ENCODE measurements at regions not wholly inside any gene's neighbourhood (a gene's known extent, or its start where the extent isn't known, plus 50 kb on each side); places are given as distances from the start of the nearest gene placed in this dataset.
A peak's percentile ranks its signal among the peaks of the same experiment; 100 is the strongest.

DNA sequence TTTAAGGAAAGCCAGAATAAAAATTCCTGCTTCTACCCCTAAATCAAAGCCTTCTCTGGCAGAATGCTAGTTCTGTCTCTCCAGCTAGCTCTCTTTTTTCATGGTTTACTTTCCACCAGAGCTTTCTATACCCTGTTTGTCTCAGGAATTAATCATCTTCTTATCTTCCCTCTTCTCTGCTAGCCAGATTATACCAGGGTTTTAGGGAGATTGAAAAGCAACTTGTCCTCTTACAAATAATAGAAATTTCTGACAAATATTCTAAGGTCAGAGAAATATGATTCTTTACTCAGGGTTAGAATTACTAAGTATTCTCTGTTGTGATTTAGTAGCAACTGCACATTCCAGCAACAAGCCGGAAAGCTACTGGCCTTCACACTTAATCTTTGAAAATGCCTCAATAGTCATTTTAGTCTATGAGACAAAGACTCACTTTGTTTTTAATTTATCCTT is 166.4 kb downstream of the TANC2 start:
- no peak for DNase-seq (ENCODE audit: low read depth)

DNA sequence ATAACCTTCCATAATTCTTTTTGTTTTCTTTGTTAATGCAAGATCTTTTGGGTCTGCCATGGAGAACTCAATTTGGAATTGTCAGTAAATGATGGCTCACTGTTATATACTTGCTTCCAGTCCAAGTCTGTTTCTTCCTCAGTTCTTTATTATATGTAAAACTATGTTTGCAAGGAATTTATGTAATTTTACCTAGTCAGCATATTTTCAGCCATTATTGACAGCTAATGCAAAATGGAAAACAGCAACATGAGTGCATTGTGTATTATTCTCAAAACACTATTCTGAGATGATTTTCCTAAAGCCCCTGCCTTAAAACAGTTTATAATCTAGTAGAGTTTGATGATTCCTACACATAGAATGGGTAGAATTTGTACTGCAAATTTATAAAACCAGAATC is 167.5 kb downstream of the TANC2 start:
- DNase-seq (ENCODE audit: low read depth) = no peak

DNA sequence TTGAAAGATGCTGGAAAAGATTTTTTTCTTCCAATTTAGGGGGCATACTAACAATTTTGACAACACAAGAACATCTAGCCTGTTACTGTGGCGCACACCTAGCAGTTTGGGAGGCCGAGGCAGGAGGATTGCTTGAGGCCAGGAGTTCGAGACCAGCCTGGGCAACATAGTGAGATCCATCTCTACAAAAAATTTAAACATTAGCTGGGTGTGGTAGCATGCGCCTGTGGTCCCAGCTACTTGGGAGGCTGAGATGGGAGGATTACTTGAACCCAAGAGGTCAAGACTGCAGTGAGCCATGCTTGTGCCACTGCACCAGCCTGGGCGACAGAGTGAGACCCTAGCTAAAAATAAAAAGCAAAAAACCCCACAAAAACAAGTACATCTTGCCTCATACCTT is 168.8 kb downstream of the TANC2 start:
- no peak for DNase-seq (ENCODE audit: low read depth)

DNA sequence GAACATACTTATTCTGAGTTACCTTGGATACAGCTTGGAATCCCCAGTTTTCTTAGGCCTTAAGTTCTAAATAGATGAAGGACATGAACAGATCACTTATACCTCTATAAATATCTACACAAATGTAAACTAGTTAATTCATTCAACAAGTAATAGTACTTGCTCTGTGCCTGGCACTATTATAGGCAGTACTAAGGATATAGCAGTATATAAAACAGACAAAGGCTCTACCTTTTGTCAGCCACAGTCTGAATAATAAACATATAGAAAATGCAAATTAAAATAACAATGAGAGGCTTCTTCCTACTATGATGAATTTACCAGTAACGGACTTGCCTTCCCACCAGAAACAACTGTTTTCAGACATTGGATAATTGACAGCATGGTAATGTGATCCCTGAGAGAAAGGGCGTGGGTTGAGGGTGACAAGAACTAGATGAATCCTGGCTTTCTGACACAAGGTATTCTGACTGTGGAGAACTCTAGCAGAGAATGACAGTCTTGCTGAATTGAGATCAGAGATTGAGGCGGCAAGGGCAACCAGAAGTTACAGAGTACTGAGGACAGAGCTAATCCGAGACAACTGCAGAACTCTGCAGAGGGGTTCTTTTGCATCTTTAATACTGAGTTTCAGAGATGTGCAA is 170.5 kb downstream of the TANC2 start:
- no peak for DNase-seq (ENCODE audit: low read depth)

DNA sequence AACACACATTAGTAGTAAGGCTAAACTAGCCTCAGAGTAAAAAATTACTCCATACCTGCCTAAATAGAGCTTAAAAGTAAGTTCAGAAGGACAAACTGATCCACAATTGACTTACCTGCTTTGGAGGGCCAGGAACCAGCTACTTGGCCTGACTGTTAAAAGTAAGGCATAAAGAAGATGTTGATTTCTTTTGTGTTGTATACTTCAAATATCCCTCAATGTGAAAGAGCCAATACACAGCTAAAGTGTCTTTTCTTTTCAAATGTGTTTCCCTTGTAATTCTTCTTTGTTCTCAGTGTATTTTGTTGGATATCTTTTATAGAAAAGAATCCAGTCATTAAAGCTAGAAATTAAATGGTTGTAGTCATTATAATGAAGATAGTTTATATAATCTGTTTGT is 171.1 kb downstream of the TANC2 start:
- no peak for DNase-seq (ENCODE audit: low read depth)

DNA sequence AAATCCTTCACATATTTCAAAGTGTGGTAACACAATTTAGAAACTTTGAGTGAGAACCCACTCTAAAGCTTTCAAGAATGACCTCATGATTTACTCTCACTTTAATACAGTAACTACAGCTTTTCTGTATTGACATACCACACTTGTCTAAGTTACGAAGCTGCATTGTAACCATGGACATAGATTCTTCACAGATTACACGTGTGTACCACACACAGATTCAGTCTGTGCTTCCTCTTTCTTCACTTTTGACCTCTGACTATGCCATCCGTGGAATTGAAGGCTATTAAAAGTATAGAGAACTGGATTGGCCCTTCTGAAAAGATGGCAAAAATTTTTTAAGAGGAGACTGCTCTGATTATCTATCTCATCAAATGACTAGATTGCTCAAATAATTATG is 172.7 kb downstream of the TANC2 start:
- DNase-seq (ENCODE audit: low read depth) = no peak

DNA sequence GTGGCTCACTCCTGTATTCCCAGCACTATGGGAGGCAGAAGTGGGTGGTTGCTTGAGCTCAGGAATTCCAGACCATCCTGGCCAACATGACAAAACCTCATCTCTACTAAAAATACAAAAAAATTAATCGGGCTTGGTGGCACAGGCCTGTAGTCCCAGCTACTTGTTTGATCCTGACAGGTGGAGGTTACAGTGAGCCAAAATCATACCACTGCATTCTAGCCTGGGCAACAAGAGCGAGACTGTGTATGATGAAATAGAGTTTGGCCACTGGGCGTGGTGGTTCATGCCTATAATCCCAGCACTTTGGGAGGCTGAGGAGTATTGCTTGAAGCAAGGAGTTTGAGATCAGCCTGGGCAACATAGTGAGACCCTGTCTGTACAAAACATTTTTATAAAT is 173.3 kb downstream of the TANC2 start:
- no peak for DNase-seq (ENCODE audit: low read depth)

DNA sequence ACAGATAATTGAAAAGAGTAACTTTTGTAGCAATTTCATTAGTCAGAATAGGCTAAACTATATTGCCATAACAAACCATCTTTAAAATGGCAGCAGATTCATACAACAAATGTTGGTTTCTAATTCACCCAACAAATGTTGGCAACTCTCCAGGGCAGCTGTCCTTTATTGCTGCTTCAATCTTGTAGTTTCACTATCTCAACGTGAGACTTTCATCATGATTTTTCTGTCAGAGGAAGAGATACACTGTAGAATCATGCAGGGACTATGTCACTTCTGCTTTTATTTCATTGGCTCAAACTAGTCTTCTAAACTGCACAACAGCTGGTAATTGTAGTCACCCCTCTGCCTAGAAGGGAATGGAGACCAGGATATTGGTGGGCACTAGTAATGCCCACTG is 174.2 kb downstream of the TANC2 start:
- peak; percentile 19 for DNase-seq (ENCODE audit: low read depth)

DNA sequence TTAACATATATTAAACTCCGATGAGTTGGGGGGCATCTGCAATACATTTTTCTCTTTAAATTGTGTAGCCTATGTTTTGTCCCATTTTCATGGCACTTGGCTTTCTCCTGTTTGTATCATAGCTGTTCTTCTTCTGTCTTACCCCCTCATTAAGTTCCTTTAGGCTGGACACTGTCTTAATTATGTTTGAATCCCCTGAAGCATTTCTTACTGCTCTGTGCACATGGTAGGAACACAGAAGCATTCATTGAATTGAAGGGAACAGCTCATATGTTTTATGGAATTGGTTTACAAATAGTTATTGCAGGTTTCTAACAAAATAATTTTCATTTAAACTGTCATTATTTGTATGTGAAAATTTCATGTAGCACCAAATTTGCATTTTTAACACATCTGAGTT is 176.8 kb downstream of the TANC2 start:
- DNase-seq (ENCODE audit: low read depth) = no peak

DNA sequence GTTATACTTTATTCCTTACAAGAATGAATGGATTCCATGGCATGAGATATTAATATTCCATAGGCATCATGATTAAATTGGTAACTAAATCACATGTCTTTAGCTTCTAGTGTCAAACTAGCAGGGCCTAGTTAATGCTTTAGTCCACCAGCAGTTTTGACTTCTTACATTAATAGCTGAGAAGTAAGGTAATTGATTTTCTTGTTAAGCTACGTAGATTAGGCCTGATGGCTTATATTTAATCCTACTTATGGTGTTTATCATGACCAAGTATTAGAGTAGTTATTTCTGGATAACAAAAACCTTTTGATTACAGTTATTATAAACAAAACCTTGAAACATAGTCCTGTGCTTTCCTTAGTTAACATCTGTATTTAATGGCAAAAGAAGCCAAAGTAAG is 184.5 kb downstream of the TANC2 start:
- no peak for DNase-seq (ENCODE audit: low read depth)

DNA sequence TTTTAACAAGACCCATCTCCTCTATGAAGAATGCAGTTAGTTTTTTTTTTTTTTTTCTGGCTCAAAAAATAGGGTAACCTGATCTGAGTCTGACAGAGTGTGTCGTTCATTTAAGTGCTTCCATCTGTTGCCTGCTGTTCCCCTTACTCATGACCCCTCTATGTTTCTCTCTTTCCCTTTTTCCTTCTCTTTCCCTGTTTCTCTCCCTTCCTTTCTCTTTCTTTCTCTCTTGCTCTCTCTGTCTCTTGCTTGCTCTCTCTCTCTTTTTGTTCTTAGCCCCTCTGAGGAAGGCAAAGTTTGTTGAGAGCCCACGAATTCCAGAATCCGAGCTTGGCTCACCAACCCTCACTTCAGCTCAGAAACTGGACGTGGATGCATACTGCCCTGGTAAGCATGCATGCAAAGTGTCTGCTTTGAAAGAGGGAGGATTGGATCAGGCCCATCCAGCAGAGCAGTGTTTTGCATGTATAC is 185.0 kb downstream of the TANC2 start:
- peak; percentile 20 for DNase-seq (ENCODE audit: low read depth)

DNA sequence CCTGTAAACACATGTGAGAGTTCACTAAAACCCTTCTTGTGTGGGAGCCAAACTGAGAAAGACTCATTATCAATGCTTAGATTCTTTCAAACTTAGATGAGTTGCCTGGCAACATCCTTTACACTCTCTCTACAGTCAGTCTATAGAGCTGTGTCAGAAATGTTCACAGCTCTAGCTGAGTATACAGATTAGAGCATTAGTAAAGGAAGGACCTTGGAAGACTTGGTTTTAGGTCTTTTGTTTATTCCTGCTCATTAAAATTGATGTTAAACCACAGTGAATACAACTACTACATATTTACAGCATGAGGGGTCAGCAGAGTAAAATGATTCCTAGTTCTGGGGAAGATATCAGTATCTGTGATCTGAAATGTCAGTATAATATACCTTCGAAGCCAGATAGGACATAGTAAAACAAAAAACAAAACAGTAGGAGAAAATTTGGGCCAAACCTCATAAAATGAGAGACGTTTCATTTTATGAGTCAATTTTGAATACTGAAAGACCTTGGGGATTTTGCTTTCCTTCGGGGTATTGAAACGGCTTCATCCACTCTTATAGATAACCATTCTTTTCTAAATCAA is 186.0 kb downstream of the TANC2 start:
- no peak for DNase-seq (ENCODE audit: low read depth)

DNA sequence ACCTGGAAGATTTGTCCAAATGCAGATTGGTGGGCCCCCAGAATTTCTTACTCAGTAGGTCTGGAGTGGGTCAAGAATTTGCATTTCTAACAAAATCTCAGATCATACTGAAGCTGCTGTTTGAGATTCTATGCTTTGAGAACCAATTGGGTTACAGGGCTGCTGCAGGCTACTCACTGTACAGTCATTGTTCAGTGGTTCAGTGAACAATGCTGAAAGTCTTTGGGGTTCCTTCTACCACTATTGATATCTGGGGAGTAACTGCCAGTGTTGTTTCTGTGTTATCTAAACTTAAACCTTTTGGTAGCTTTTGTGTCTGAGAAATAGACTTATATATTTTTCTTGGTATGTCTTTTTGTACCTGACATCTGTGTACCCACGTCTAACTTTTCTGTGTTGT is 187.5 kb downstream of the TANC2 start:
- no peak for DNase-seq (ENCODE audit: low read depth)

DNA sequence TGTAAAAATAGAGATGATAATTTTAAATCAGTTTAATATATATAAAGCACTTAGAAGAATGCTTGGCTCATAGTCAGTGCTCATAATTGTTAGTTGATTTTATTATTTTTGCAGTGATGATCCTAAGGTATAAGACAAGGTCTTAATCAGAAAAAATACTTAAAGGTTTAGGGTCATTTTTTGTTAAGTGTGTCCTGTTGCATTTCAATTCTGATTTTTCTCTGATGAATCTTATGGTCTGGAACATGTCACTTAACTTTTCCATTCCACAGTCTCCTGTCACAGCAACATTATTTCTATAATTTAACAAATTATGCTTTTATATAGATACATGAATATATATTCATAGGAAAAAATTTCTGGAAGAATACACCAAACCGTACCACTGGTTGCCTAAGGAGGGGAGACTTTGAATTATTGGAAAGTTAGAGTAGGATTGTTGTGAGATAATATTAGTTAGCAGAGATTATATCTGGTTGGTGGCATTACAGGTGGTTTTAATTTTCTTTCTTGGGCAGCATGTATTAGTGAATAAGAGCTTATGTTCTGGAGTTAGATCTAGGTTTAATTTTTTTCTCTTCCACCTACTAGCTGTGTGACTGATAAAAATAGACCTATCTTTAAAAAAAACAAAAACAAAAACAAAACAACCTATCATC is 188.7 kb downstream of the TANC2 start:
- no peak for DNase-seq (ENCODE audit: low read depth)

DNA sequence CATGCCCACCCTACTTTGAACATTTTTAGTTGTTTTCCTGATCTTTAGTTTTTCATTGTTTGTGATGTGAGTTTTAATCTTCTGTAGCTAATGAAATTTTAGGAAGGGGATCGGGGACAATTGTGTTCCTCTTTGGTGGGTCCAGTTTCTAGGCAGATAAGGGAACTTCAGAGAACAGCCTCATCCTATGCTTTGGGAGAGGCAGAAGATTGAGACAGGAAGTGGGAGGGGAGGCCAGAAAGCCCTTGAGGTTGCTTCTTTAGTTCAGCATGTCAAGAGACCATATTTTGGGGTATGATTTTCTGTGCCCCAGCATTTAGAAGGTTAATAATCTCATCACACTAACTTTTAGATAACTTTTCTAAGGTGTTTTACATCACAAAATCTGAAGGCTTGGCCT is 191.0 kb downstream of the TANC2 start:
- DNase-seq (ENCODE audit: low read depth) = no peak

DNA sequence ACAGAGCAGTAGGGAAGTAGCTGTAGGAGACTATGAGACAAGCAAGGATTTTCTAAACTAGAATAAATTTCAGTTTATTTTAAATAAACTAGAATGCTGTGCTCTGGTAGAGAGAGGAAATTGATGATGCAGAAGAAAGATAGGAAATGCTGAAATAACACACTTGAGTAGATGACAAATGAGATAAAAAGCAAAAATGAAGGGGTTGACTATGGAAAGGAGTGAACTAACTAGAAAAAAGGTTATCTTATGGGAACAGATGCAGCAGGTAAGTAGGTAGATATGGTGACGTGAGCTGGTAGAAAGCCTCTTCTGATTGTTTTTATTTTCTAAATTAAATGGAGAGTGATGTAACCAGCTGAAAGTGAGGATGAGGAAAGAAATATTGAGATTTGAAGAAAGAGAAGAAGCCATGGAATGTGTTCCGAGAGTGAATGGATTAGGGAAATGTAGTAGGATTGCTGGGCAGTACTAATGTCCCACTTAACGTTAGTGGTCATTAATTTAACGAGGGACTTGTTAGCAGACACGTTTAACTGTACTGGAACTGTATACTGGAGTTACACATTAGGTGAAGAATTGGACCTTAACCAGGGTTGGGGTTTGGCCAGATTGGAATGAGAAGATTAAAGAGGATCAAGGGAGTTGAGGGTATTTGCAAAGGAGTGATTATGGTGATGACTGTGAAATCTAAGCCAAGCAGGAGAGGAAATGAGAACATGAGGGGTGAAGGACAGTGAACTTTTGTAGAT is 196.5 kb downstream of the TANC2 start:
- no peak for DNase-seq (ENCODE audit: low read depth)

DNA sequence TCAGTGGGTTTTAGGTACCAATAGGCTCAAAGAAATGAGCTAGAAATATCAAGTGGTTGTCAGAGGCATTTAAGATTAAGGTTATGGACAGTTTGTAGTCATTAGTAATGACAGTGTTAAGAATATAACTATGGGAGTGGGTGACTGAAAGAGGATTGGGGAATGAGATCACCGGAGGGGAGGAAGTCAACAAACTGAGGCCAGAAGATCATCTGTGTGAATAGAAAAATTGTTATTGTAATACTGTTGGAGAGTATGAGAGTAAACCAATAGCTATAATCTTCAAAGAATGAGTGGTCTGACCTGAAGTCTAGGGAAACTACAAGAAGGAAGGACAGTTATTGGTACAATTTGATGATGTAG is 197.1 kb downstream of the TANC2 start:
- no peak for DNase-seq (ENCODE audit: low read depth)

DNA sequence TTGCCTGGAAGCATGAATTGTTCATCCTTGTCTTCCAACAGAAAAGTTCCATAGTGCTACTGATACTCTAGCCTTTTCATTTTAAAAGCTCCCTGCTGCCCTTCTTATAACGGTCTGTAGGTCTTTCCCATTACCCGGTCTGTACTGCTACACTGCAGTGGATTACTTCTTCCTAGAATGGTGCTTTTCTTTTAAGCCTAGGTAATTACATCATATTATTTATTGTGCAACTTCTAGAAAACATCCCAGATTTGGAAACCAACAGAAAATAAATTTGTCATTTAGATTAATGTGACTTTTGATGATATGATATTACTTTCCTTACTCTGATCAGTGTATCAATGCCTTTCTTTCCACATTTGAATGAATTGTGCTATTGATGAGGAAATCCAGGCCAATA is 199.4 kb downstream of the TANC2 start:
- DNase-seq (ENCODE audit: low read depth) = no peak

DNA sequence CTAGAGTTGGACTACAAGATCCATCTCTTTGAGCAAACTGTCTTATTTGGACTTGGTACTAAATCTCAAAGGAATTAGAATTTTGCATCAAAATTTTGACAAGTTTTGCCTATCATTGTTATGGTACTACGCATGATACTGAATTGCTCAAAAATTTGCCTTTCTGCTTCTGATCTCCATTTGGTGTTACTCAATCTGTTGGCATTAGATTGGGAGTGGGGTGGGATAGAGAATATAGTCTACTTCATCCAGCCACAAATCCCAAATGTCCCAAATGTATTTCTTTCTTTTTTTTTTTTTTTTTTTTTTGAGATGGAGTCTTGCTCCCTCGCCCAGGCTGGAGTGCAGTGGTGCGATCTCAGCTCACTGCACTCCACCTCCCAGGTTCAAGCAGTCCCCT is 204.8 kb downstream of the TANC2 start:
- DNase-seq (ENCODE audit: low read depth) = no peak

DNA sequence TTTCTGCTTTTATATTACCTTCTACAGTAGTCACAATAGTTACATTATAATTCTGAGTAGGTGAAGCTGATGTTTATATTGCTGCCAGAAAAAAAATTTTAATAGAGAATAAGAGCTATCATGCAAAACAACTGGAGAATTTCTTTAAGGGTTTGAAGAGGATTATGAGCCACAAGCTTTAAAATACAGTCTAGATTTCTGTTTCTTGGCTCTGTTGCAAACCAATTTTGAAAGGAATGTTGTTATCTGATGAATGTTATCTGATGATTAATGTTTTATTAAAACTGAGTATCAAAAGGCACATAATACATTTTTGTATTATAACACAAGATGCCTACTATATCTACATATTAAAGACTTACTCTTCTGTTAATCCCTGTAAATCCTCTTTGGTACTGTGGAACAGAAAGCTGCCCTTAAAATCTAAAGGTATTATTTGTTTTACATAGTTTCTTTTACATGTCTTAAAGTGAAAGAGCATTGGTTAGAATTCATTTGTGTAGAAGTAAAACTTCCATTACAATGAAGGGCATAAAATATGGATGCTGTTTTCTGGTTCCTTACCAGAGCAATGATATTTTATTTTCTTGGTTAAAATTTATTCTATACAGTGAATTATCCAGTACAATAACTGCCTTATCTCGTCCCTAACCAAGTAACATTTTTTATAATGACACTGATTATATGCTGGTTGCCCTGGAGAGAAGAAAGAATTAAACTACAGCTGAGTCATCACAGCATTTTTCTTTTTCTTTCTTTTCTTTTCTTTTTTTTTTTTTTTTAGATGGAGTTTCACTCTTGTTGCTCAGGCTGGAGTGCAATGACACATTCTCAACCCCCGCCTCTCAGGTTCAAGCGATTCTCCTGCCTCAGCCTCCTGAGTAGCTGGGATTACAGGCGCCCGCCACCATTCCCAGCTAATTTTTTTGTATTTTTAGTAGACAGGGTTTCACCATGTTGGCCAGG is 205.7 kb downstream of the TANC2 start:
- DNase-seq (ENCODE audit: low read depth) = peak; percentile 26

DNA sequence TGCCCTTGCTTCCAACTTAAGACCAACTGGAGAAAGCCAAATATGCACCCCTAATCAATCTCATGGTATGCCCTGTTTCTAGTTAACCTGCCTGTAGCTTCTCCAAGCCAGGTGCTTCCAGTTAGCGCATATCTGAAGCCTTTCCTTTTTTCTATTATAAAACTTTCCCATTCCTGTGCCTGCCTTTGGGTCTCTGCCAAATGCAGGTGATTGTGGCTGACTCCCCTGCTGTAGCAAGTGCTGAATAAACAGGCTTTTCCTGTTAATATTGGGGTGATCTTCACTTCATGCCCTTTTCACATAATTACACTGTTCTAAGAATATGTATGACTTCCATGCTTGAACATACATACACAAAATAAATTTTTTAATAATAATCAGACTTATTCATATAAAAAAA is 207.4 kb downstream of the TANC2 start:
- DNase-seq (ENCODE audit: low read depth) = no peak

DNA sequence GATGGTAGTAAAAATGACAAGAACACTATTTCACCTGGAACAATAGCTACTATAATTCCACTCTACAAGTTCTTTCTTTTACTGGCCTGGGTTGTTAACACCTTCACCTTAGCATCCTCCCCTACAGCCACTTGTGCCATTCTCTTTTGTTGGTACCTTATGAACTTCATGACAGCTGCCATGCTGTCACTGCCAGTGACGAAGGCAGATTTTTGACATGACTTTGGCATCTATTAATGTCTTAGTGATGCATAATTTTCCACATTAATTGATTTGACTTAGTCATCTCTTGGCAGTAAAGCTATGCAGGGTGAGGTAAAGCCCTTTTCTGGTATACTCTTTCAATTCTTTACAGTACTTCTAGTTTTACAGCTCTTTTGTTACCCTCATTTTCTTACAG is 207.9 kb downstream of the TANC2 start:
- DNase-seq (ENCODE audit: low read depth) = no peak
